GM12892 (cell line): ENCODE measurements at regions not wholly inside any gene's neighbourhood (a gene's known extent, or its start where the extent isn't known, plus 50 kb on each side); places are given as distances from the start of the nearest gene placed in this dataset.

Source experiments
- POLR2A ChIP-seq: IDR thresholded peaks from 2 replicates; pipeline ENCODE4 v1.6.1; 2011; ENCODE audit warnings: low read depth, low read length, control low read depth
- POLR2AphosphoS5 ChIP-seq: IDR thresholded peaks from 2 replicates; pipeline ENCODE4 v1.6.1; 2011; ENCODE audit warnings: low read depth, low read length, control low read depth
- TAF1 ChIP-seq: IDR thresholded peaks from 2 replicates; pipeline ENCODE4 v1.6.1; 2011; ENCODE audit warnings: low read depth, mild to moderate bottlenecking, control low read depth, low read length, borderline replicate concordance

- TF ChIP-seq POLR2AphosphoS5 (no peak), POLR2A (no peak), TAF1 (no peak)
Measured at GRCh38 chr22:48672387-48672786, 1155.3 kb downstream of the BRD1 start.
